GM12873 (cell line): ENCODE measurements at regions not wholly inside any gene's neighbourhood (a gene's known extent, or its start where the extent isn't known, plus 50 kb on each side); places are given as distances from the start of the nearest gene placed in this dataset.

Experiments used
- TF ChIP-seq, protein P1 (sequence below): IDR thresholded peaks from 2 replicates; pipeline ENCODE4 v1.5.1; 2012; ENCODE audit warnings: low read depth, mild to moderate bottlenecking, moderate library complexity, low read length, control low read depth; ENCODE audit not compliant: insufficient read depth; ENCODE audit errors: missing control alignments

GRCh38 chr2:207418419-207418818 is 111.3 kb upstream of the CREB1 start:
- TF ChIP-seq, protein P1, sequence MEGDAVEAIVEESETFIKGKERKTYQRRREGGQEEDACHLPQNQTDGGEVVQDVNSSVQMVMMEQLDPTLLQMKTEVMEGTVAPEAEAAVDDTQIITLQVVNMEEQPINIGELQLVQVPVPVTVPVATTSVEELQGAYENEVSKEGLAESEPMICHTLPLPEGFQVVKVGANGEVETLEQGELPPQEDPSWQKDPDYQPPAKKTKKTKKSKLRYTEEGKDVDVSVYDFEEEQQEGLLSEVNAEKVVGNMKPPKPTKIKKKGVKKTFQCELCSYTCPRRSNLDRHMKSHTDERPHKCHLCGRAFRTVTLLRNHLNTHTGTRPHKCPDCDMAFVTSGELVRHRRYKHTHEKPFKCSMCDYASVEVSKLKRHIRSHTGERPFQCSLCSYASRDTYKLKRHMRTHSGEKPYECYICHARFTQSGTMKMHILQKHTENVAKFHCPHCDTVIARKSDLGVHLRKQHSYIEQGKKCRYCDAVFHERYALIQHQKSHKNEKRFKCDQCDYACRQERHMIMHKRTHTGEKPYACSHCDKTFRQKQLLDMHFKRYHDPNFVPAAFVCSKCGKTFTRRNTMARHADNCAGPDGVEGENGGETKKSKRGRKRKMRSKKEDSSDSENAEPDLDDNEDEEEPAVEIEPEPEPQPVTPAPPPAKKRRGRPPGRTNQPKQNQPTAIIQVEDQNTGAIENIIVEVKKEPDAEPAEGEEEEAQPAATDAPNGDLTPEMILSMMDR: no peak

DNA sequence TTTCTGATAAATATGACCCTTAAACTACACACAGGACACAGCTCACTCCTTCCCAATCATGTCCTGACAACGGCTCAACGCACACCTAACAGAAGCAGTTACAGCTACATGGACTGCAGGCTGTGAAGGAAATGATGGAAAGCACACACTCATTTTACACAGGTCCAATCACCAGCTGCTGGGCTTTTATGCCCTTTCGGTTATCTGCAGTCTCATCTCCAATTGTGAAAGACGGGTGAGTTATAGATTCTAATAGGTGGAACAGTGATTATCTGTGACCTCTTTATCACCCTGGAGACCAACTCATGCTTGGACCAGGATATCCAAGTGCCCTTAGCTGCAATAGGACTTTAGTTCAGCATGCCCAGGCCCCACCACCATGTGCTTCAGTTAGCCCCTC is 110.4 kb upstream of the CREB1 start:
- TF ChIP-seq, protein P1: no peak

DNA sequence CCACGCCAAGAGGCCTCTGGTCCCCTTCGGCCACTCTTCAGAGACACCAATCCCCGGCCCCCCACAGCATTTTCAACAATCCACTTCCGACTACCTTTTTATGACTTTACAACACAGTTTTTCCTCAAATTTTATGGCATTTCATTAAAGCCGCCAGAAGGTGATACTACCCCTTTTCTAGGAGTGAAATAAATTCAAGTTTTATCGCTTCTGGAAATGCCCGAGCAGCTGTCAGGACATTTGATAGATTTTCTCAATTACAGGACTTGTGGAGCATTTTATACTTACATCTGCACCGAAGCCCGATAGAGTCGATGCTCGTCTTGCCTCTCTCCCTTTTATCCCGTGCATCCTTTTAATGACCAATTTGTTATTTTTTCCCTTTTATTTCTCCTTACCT is 108.1 kb upstream of the CREB1 start:
- TF ChIP-seq, protein P1: no peak

DNA sequence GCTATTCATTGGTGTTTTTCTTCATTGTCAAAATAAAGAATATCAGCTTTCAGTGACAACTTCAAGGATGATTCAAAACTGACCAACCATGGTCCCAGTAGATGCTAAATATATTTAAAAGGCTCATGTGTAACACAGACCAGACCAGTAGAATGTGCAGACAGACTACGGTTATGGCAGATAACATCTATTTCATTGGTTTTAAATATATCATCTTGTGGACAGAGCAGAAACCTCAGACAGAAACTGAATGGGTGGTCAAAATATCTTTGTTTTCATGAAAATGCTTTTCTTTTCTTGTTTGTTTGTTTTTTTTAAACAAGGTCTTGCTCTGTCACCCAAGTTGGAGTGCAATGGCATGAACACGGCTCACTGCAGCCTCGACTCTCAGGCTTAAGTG is 107.4 kb upstream of the CREB1 start:
- TF ChIP-seq, protein P1: no peak

DNA sequence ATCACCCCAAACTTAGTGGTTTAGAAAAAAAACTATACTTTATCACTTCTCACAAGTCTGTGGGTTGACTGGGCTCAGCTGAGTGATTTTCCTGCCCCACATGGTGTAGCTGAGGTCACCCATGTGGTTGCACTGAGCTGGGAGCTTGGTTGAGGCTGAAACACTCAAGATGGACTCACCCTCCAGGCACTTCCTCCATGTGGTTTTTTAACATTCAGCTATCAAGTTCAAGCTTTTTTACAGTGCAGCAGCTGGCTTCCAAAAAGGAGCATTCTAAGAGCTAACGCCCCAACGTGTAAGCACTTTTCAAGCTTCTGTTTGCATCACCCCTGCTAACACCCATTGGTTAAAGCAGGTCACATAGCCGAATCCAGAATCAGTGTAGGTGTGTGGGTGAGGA is 105.9 kb upstream of the CREB1 start:
- TF ChIP-seq, protein P1: no peak

- TF ChIP-seq, protein P1: no peak
These were observed 101.8 kb upstream of the CREB1 start for GRCh38 chr2:207427986-207428385.

- TF ChIP-seq, protein P1: no peak
These were observed 101.2 kb upstream of the CREB1 start for GRCh38 chr2:207428573-207428972.
